ENCODE measurements at regions not wholly inside any gene's neighbourhood (a gene's known extent, or its start where the extent isn't known, plus 50 kb on each side); places are given as distances from the start of the nearest gene placed in this dataset.

DNA sequence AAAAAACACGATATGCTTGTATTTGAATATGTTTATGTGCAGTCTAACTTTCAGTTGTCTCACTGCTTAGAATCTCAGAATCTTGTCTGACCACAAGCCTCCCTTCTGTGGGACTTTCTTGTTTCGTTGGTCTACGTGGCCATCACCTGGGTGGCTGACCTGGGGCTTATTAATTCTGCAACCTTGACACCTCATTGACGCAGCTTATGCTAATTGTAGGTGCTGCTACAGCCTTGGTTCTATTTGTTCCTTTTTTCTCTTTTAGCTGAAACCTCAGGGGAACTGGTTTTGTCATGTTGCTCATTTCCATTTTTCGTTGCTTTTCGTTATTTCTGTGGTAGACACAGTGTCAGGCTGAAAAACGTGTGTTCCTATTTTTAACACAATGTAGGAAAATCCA is 273.7 kb downstream of the SLC4A3 start:
- no peaks in the 10 kb centered on the region for H3K4me1 ChIP-seq (replicated peaks in 1 of 2)
- TF ChIP-seq POLR2A (IDR thresholded peaks at IDR 0.05) (no peak), CTCF (IDR thresholded peaks at IDR 0.05) (no peak)
- H3K36me3 ChIP-seq (replicated peaks in 1 of 2): no peaks in the 10 kb centered on the region
- intact Hi-C loops (cut with DNase I): no loop called here
- no peak overlapping the region for H3K27ac ChIP-seq
- DNase-seq: no peak
- H3K4me3 ChIP-seq: no peak overlapping the region
- H3K27me3 ChIP-seq: no peaks in the 10 kb centered on the region
- no peaks in the 10 kb centered on the region for H3K9me3 ChIP-seq (replicated peaks in 1 of 3)
- WGBS, 4 donors: 67 to 75% (median 72%) methylated on average over 7 of the region's 7 CpGs

- H3K4me3 ChIP-seq: no peak overlapping the region
- WGBS, 4 donors: 37 to 49% (median 42%) methylated on average over 10 of the region's 10 CpGs
- no peaks in the 10 kb centered on the region for H3K36me3 ChIP-seq (replicated peaks in 1 of 2)
- intact Hi-C loops (cut with DNase I): no loop called here
- H3K4me1 ChIP-seq (replicated peaks in 1 of 2): no peaks in the 10 kb centered on the region
- no peak for DNase-seq
- no peaks in the 10 kb centered on the region for H3K27me3 ChIP-seq
- H3K9me3 ChIP-seq (replicated peaks in 1 of 3): no peaks in the 10 kb centered on the region
- no peak overlapping the region for H3K27ac ChIP-seq
- TF ChIP-seq POLR2A (IDR thresholded peaks at IDR 0.05) (no peak), CTCF (IDR thresholded peaks at IDR 0.05) (no peak)
These were observed 275.6 kb downstream of the SLC4A3 start for GRCh38 chr2:219902891-219903552.

GRCh38 chr2:219905640-219906039 is 278.2 kb downstream of the SLC4A3 start:
- no peaks in the 10 kb centered on the region for H3K27me3 ChIP-seq
- H3K9me3 ChIP-seq (replicated peaks in 1 of 3): no peaks in the 10 kb centered on the region
- WGBS, 4 donors: 89 to 100% (median 95%) methylated on average over 2 of the region's 2 CpGs
- no peak overlapping the region for H3K4me3 ChIP-seq
- intact Hi-C loops (cut with DNase I): no loop called here
- H3K4me1 ChIP-seq (replicated peaks in 1 of 2): no peaks in the 10 kb centered on the region
- no peak overlapping the region for H3K27ac ChIP-seq
- H3K36me3 ChIP-seq (replicated peaks in 1 of 2): no peaks in the 10 kb centered on the region
- no peak for TF ChIP-seq POLR2A (IDR thresholded peaks at IDR 0.05)
- TF ChIP-seq CTCF (IDR thresholded peaks at IDR 0.05): no peak
- DNase-seq: no peak

DNA sequence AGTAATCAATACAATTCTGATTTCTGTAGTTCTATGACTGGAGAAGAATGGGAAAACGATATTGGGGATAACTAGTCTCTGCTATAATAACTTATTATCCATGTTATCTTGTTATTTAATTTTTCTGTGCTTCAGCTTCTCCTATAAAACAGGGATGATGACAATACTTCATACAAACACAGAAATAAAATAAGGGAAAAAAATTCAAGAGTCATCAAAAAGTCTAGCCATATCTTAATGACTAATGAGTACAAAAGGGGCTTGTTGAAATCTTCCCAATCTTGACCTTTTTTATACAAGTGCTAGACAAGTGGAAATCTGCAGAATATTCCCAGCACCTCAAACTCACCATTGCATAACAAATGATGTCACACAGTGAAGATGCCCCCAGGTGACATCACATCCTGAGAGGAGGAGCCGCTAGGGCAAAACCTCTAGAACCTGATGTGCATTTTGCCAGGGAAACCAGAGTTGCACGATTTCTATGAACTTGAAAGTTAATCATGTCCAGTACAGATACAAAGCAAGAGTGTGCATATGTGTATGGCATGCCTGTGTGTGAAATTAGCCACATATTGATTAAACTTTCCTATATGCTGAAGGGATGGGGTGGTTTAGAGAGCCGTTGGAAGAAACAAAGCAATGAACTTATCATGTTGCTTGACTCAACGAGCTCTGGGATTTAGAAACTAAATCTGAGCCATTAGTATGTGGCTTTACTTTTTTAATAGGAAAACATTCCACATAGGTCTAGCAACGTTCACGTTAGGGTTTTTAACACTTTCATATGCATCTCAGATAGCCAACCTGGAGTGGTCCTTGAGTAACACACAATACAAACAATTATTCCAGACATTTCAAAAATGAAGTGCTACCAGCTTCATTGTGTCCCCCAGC is 278.9 kb downstream of the SLC4A3 start:
- H3K36me3 ChIP-seq (replicated peaks in 1 of 2): no peaks in the 10 kb centered on the region
- TF ChIP-seq CTCF (IDR thresholded peaks at IDR 0.05): no peak
- TF ChIP-seq POLR2A (IDR thresholded peaks at IDR 0.05): no peak
- DNase-seq: no peak
- no peak overlapping the region for H3K4me3 ChIP-seq
- no peaks in the 10 kb centered on the region for H3K9me3 ChIP-seq (replicated peaks in 1 of 3)
- H3K27ac ChIP-seq: no peak overlapping the region
- 71 to 78% (median 73%) methylated on average over 7 of the region's 7 CpGs for WGBS, 4 donors
- no peaks in the 10 kb centered on the region for H3K4me1 ChIP-seq (replicated peaks in 1 of 2)
- intact Hi-C loops (cut with DNase I): no loop called here
- no peaks in the 10 kb centered on the region for H3K27me3 ChIP-seq
